Activated naive CD8-positive, alpha-beta T cell (primary cell): ENCODE measurements at regions not wholly inside any gene's neighbourhood (a gene's known extent, or its start where the extent isn't known, plus 50 kb on each side); places are given as distances from the start of the nearest gene placed in this dataset.

Experiments
- H3K27ac Mint-ChIP-seq: one replicate; pipeline ENCODE4 v1.8.0; 2021; ENCODE audit warnings: mixed read lengths
- H3K27me3 Mint-ChIP-seq: one replicate; pipeline ENCODE4 v1.8.0; 2021; ENCODE audit warnings: mixed read lengths
- H3K36me3 Mint-ChIP-seq: one replicate; pipeline ENCODE4 v1.8.0; 2021; ENCODE audit warnings: mixed read lengths
- H3K4me1 Mint-ChIP-seq: one replicate; pipeline ENCODE4 v1.8.0; 2021; ENCODE audit warnings: low read depth, mixed read lengths
- H3K4me3 Mint-ChIP-seq: one replicate; pipeline ENCODE4 v1.8.0; 2021; ENCODE audit warnings: mild to moderate bottlenecking, mixed read lengths
- H3K9me3 Mint-ChIP-seq: one replicate; pipeline ENCODE4 v1.8.0; 2021; ENCODE audit warnings: low read depth, mixed read lengths

DNA sequence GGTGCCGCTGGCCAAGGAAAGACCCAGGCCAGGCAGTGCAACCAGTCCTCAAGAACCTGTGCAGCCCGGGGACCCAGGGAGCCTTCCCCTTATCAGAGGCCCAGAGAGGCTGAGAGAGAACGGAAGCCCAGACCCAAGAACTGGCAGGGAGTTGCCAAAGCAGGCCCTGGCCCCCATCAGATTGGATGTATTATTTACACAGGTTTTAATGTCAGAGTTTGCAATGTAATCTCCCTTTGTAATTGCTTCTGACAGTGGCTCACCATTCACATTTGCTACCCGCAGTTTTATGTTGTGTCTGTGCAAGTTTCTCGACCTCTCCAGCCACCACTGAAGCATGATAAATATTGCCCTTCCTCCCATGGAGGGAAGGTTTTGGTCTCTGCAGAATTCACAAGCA, 660.9 kb downstream of the LIG4 start:
- Mint-ChIP-seq H3K27ac (no peak overlapping the region), H3K36me3 (no peaks in the 10 kb centered on the region), H3K4me1 (no peaks in the 10 kb centered on the region), H3K4me3 (no peak overlapping the region), H3K27me3 (no peaks in the 10 kb centered on the region), H3K9me3 (no peaks in the 10 kb centered on the region)

DNA sequence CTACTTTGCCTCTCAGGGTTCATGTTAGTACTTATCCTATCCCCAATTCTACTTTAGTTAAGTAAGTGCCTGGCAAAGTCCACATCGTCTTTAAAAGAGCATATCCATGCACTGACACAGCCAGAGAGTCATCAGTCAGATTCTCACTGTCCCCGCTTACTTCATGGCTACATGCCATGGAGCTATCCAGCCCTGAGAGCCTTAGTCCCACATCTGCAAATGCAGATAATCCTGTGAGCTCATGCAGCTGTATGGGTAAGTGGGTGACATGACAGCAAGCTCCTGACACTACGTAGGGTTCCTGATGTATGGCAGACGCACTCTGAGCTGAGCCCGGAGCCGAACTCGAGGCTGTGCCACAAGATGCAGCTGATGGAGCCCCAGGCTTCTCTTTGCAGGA, 661.5 kb downstream of the LIG4 start:
- Mint-ChIP-seq H3K27ac (no peak overlapping the region), H3K9me3 (no peaks in the 10 kb centered on the region), H3K27me3 (no peaks in the 10 kb centered on the region), H3K36me3 (no peaks in the 10 kb centered on the region), H3K4me1 (no peaks in the 10 kb centered on the region), H3K4me3 (no peak overlapping the region)

DNA sequence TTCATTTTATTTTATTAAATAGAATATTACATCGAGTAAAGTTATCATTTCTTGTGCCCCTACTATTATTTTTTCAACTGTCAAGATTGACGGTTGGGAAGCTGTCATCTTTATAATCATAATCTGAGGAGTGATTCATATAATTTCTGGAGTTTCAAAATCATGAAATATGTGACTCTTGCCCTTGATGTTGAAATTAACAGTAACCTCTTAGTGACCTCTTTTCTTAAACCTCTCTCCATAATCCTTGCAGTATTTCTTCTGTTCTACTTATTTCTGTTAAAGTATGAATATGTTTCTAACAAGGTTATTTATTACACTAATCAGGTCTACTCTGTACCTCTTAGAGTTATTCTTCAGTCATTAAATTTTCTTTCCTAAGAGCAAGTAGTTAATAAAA, 663.8 kb downstream of the LIG4 start:
- Mint-ChIP-seq H3K27me3 (no peaks in the 10 kb centered on the region), H3K4me3 (no peak overlapping the region), H3K9me3 (no peaks in the 10 kb centered on the region), H3K36me3 (no peaks in the 10 kb centered on the region), H3K27ac (no peak overlapping the region), H3K4me1 (no peaks in the 10 kb centered on the region)

DNA sequence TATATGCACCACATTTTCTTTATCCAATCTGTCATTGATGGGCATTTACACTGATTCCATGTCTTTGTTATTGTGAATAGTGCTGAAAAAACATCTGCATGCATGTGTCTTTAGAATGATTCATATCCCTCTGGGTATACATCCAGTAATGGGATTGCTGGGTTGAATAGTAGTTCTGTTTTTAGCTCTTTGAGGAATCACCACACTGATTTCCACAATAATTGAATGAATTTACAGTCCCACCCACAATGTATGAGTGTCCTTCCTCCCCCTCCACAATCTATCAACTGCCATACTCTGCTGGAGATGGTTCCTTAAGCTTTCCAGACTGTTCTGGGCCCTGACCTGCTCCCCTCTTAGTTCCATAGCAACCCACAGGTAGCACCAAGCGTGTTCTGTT, 667.0 kb downstream of the LIG4 start:
- Mint-ChIP-seq H3K4me3 (no peak overlapping the region), H3K27ac (no peak overlapping the region), H3K9me3 (no peaks in the 10 kb centered on the region), H3K36me3 (no peaks in the 10 kb centered on the region), H3K27me3 (no peaks in the 10 kb centered on the region), H3K4me1 (no peaks in the 10 kb centered on the region)

DNA sequence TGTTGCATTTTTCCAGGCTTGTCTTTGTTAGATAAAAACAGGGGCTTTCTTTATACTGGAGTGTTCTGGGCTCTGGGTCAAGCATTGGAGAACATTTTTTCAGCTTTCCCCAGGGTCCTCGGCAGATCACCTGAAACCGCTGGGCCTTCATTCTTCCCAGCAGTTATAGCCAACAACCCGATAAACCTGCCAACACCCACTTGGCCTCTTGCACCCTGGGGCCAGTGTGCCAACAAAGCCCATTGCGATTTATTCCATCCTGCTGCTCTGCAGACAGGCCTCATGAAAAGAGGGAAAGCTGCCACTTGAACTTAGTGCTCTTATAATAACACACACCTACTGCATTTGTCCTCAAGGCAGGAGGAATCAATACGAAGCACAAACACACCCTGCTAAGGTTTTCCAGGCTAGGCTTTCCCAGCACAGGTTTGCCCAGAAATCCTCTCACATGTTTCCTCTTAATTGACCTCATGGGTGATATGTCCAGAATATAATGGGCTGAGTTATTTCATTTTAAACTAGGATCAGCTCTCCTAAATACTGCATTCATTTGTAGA, 669.3 kb downstream of the LIG4 start:
- no peaks in the 10 kb centered on the region for H3K36me3 Mint-ChIP-seq
- H3K4me1 Mint-ChIP-seq = no peaks in the 10 kb centered on the region
- H3K27ac Mint-ChIP-seq = no peak overlapping the region
- H3K27me3 Mint-ChIP-seq = no peaks in the 10 kb centered on the region
- H3K9me3 Mint-ChIP-seq = peaks cover 3% of the 10 kb centered on the region
- no peak overlapping the region for H3K4me3 Mint-ChIP-seq

DNA sequence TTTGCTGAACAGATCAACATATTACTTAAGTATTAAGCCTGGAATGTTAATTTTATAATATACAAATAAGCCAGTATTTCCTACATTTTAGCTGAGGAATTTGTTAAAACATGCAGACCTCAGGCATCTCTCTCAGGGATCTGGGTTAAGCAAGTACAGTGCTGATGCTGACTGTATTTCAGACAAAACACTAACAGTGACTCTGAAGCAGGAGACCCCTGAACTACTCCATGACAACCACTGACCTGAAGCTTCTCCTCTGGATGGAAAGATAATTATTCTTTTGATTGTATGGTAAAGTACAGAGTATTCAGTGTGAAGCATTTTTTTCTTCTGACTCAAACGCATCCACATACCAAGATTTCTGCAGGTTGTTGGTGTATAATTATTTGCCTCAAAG, 680.8 kb downstream of the LIG4 start:
- Mint-ChIP-seq H3K36me3 (no peaks in the 10 kb centered on the region), H3K9me3 (peaks cover 9% of the 10 kb centered on the region), H3K27me3 (no peaks in the 10 kb centered on the region), H3K27ac (no peak overlapping the region), H3K4me3 (no peak overlapping the region), H3K4me1 (no peaks in the 10 kb centered on the region)

DNA sequence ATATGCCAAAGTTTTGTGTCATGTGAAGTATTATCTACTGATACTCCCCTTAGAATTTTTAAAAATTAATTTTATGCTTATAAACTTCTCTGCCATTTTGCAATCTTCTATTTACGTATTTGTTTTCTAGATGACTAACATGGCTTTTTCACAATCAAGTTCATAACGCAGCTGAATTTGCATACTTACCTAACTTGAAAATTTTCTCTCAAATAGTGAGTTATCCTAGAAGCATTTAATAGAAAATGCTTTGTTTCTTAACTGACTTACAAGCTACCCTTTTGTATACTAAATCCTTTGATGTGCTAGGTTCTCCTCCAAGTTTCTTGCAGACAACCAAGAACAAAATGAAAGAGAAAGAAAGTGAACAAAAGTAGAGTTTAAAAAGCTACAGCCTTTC, 683.5 kb downstream of the LIG4 start:
- Mint-ChIP-seq H3K27me3 (no peaks in the 10 kb centered on the region), H3K4me1 (no peaks in the 10 kb centered on the region), H3K36me3 (no peaks in the 10 kb centered on the region), H3K9me3 (no peaks in the 10 kb centered on the region), H3K4me3 (no peak overlapping the region), H3K27ac (no peak overlapping the region)

DNA sequence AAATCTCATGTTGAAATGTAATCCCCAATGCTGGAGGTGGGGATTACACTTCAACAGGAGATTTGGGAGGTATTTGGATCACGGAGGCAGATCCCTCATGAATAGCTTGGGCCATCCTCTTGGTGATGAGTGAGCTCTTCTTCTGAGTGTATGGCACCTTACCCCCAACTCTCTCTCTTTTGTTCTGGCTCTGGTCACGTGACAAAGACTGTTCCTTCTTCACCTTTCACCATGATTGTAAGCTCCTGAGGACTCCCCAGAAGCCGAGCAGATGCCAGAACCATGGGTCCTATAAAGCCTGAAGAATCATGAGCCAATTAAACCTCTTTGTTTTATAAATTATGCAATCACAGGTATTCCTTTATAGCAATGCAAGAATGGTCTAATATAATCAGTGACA, 684.2 kb downstream of the LIG4 start:
- Mint-ChIP-seq H3K27ac (no peak overlapping the region), H3K9me3 (no peaks in the 10 kb centered on the region), H3K27me3 (no peaks in the 10 kb centered on the region), H3K4me1 (no peaks in the 10 kb centered on the region), H3K4me3 (no peak overlapping the region), H3K36me3 (no peaks in the 10 kb centered on the region)

DNA sequence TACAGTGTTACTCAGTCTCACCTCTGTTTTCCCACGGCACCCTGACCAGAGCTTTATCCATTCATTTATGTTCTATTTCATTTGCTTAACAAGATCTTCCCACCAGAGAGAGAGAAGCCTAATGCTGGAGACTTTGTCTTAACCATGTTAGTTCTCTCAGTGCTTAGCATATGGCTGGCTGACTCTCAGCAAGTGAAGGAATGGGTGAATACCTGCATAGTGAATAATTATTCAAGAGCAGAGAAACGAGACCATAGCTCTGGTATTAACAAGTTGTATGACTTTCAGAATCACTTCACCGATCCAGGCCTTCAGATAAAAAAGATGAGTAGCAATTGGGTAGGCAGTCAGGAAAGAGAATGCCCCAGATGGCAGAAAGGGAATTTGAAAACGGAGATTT, 686.3 kb downstream of the LIG4 start:
- Mint-ChIP-seq H3K36me3 (no peaks in the 10 kb centered on the region), H3K9me3 (peaks cover 3% of the 10 kb centered on the region), H3K4me1 (no peaks in the 10 kb centered on the region), H3K27ac (no peak overlapping the region), H3K27me3 (no peaks in the 10 kb centered on the region), H3K4me3 (no peak overlapping the region)

DNA sequence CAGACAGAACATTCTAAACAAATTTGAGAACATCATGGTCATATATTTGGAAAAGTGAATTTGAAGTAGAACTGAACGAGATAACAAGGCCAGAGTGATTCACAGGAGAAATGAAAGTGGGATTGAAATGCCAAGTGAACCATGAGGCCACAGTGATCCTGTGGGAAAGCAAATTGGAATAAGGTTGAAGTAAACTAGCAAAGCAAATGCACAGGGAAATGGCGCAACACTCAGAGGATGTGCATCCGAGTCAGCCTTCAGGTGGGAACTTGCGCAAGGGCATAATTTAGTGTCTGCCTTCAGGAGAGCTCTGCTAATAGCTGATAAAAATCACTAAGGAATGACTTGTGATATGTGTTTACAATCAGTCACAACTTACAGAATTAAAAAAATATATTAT, 696.6 kb downstream of the LIG4 start:
- Mint-ChIP-seq H3K4me3 (no peak overlapping the region), H3K27ac (no peak overlapping the region), H3K9me3 (peaks cover 18% of the 10 kb centered on the region), H3K36me3 (no peaks in the 10 kb centered on the region), H3K4me1 (no peaks in the 10 kb centered on the region), H3K27me3 (no peaks in the 10 kb centered on the region)

DNA sequence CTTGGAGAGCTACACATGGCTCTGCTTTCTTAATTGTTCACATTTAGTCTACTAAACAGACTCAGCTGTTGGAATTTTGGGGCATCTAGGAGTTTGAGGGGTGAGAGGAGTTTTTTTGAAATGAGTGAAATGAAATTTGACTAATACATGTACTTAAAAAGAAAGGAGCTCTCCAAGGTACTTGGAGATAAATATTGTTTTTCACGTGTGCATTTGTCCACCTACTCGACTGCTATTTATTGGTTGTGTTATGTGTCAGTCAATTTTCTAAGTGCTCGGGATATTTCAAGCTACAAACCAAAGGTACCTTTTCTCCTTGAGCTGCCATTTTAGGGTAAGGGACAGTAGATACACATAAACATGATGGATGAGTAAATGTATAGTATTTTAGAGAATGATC, 697.0 kb downstream of the LIG4 start:
- no peak overlapping the region for H3K27ac Mint-ChIP-seq
- no peaks in the 10 kb centered on the region for H3K27me3 Mint-ChIP-seq
- peaks cover 23% of the 10 kb centered on the region for H3K9me3 Mint-ChIP-seq

DNA sequence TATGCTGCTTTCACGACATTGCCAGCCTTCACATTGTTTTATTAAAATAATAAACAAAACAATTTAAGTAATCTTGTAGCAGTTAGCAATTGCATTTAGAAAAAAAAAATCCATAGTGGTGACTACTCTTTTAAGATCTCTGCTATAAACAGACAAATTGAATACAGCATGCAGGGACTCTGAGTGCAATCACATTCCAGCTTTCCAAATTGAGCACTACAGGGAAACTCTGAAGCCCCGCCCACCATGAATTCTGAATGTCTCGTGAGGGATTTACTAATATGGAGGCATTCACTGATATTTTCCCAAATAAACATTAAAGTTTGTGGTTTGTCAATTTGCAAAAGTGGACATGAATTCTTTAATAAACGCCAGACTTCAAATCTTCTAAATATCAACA, 698.8 kb downstream of the LIG4 start:
- Mint-ChIP-seq H3K4me1 (no peaks in the 10 kb centered on the region), H3K4me3 (no peak overlapping the region), H3K27me3 (no peaks in the 10 kb centered on the region), H3K36me3 (no peaks in the 10 kb centered on the region), H3K27ac (no peak overlapping the region), H3K9me3 (peaks cover 18% of the 10 kb centered on the region)

More for the DNA sequence above, 697.0 kb downstream of the LIG4 start:
- no peaks in the 10 kb centered on the region for H3K4me1 Mint-ChIP-seq
- H3K36me3 Mint-ChIP-seq = no peaks in the 10 kb centered on the region
- H3K4me3 Mint-ChIP-seq = no peak overlapping the region

DNA sequence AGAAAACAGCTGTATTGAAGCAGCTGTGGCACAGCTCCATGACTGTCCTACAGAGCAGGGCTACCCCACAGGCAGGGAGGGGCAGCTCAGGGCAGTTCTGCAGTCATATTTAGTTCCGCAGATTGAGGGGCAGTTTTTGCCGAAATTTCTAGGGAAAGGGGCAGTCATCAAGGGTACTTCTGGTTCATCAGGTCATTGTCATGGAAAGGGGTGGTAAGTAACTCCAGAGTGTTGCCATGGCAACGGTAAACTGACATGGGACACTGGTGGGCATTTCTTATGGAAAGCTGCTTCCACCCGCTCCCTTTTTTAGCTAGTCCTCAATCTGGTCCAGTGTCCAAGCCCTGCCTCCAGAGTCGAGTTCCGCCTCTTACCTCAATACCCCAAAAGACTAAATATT, 702.8 kb downstream of the LIG4 start:
- Mint-ChIP-seq H3K27ac (no peak overlapping the region), H3K4me3 (no peak overlapping the region), H3K27me3 (no peaks in the 10 kb centered on the region), H3K36me3 (no peaks in the 10 kb centered on the region), H3K4me1 (no peaks in the 10 kb centered on the region), H3K9me3 (peaks cover 16% of the 10 kb centered on the region)

DNA sequence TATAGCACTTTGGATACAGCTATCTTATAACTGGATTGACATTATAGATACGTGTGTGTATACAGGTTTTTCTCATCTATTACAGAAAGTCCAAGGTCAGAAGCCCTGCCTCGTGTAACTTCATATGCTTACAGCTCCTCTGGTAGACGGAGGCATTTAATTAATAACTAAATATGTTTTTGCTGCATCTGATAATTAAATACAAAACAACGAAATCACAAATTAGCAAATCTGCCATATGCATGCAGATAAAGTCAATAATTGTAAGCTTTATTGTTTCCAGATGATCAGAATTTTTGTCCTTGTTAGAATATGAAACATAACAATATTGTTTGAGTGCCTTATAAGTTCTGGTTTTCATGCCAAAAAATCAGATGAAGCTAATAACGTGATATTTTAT, 717.7 kb downstream of the LIG4 start:
- Mint-ChIP-seq H3K4me3 (no peak overlapping the region), H3K9me3 (peaks cover 4% of the 10 kb centered on the region), H3K27me3 (no peaks in the 10 kb centered on the region), H3K36me3 (no peaks in the 10 kb centered on the region), H3K4me1 (no peaks in the 10 kb centered on the region), H3K27ac (no peak overlapping the region)

DNA sequence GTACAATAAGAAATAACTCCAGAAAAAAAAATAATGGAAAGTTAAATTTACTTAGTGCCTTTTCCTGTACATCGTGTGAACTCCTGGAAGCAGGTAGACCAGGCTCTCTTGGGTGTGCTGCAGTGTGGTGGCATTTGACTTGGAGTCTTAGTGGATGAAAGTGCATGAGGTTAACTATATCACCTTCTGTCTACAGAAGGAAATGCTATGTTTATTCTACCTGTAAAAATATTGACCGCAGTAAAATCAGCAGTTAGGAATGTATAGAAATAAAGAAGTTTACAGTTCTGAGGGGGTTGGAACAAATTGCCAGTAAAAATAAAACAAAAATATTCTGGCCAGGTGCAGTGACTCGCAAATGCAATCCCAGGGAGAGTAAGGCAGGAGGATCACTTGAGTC, 722.1 kb downstream of the LIG4 start:
- Mint-ChIP-seq H3K27ac (no peak overlapping the region), H3K4me3 (no peak overlapping the region), H3K4me1 (no peaks in the 10 kb centered on the region), H3K9me3 (peaks cover 18% of the 10 kb centered on the region), H3K27me3 (no peaks in the 10 kb centered on the region), H3K36me3 (no peaks in the 10 kb centered on the region)

DNA sequence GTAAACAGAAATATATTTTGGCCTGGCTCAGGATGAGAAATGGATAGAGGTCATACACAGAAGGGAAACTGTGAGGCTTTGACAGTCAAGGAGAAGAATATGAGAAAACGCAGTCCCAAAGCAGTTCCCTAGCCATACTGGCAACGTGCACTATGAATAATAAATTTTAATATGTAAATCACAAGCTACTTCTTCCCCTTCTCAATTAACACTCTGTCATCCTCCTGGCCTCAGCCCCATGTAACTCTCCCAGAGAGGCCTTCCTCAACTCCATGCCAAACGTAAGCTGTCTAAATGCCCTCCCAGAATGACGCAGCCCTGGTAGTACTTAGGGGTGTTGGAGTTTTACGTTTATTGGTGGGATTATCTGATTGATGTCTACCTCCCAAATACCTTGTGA, 732.6 kb downstream of the LIG4 start:
- no peaks in the 10 kb centered on the region for H3K27me3 Mint-ChIP-seq

More for the DNA sequence above, 732.6 kb downstream of the LIG4 start:
- Mint-ChIP-seq H3K4me1 (no peaks in the 10 kb centered on the region), H3K9me3 (peaks cover 7% of the 10 kb centered on the region), H3K36me3 (no peaks in the 10 kb centered on the region), H3K4me3 (no peak overlapping the region), H3K27ac (no peak overlapping the region)
